ENCODE measurements at regions not wholly inside any gene's neighbourhood (a gene's known extent, or its start where the extent isn't known, plus 50 kb on each side); places are given as distances from the start of the nearest gene placed in this dataset.

DNA sequence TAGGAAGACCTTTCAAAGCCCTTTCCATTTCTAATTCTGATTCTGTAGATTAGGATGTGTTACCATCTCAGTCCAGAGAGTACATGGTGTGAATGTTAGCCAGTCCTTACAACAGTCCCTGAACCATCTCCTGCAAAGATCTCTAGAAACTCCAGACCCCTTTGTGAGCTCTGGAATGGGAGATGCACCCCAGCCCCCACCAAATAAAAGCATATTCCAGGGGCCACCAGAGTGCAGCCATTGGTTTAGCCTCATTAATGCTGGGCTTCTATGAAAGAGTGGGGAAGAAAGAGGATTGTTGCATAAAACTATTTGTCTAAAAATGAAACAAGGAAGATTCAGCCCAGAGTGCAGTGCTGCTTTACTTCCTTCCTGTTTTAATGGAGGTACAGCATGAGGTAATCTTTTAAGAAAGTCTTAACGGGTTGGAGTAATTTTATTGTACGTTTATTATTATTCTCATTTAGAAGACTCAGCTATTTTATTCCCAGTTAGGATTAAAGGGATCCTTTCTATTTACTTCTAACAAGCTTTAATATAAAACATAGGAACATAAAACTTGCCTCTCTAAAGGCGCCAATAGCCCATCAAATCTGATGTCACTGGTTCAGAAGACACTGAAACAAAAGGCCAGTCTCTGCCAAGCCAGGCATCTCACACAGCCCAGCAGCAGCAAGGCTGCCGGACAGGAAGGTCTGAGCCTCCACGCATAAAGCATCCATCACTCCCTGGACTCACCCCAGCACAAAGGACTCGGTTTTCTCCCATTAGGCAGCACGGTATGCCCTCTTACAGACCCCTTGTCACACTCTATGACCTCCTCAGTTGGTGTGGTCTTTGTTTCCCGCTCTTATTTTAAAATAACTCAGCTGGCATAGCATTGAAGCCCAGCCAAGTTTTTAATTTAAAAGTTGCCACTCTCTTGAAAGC is 203.9 kb upstream of the BLID start:
- ChIA-PET POLR2A (ENCODE audit: unreplicated experiment) (no interaction called here), CTCF (no interaction called here)
- Histone ChIP-seq H2AFZ (ENCODE audit: low read length) (no peak overlapping the region), H3K36me3 (ENCODE audit: low read depth, low read length) (no peaks in the 10 kb centered on the region), H4K20me1 (ENCODE audit: low read length) (no peaks in the 10 kb centered on the region), H3F3A (ENCODE audit: low read length, unreplicated experiment) (no peaks in the 10 kb centered on the region), H3K4me1 (ENCODE audit: insufficient read depth, low read length) (no peaks in the 10 kb centered on the region), H3K27ac (ENCODE audit: low read length) (no peak overlapping the region), H3K4me3 (ENCODE audit: low read length) (no peak overlapping the region), H3K9ac (ENCODE audit: low read length) (no peak overlapping the region), H3K9me3 (ENCODE audit: low read length) (no peaks in the 10 kb centered on the region), H3K9me2 (replicated peaks; ENCODE audit: low read length) (no peaks in the 10 kb centered on the region), H3K4me2 (ENCODE audit: low read length) (no peak overlapping the region), H3K27me3 (ENCODE audit: low read length) (peaks cover 100% of the 10 kb centered on the region), H3K79me2 (ENCODE audit: low read length) (no peaks in the 10 kb centered on the region)
- TF ChIP-seq EZH2phosphoT487 (IDR thresholded peaks at IDR 0.05; ENCODE audit: borderline replicate concordance, low read length) (no peak), EZH2 (IDR thresholded peaks at IDR 0.05; ENCODE audit: low read length, unreplicated experiment) (no peak)
- ATAC-seq (no peak), DNase-seq (no peak)
- BruUV-seq (replicated peaks) = no TSS peak
- intact Hi-C loops (cut with micrococcal nuclease) = no loop called here

GRCh38 chr11:122319085-122319484 is 203.1 kb upstream of the BLID start:
- no peak overlapping the region for H3K9ac ChIP-seq (ENCODE audit: low read length)
- TF ChIP-seq EZH2 (IDR thresholded peaks at IDR 0.05; ENCODE audit: low read length, unreplicated experiment) = no peak
- TF ChIP-seq, protein P1, sequence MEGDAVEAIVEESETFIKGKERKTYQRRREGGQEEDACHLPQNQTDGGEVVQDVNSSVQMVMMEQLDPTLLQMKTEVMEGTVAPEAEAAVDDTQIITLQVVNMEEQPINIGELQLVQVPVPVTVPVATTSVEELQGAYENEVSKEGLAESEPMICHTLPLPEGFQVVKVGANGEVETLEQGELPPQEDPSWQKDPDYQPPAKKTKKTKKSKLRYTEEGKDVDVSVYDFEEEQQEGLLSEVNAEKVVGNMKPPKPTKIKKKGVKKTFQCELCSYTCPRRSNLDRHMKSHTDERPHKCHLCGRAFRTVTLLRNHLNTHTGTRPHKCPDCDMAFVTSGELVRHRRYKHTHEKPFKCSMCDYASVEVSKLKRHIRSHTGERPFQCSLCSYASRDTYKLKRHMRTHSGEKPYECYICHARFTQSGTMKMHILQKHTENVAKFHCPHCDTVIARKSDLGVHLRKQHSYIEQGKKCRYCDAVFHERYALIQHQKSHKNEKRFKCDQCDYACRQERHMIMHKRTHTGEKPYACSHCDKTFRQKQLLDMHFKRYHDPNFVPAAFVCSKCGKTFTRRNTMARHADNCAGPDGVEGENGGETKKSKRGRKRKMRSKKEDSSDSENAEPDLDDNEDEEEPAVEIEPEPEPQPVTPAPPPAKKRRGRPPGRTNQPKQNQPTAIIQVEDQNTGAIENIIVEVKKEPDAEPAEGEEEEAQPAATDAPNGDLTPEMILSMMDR (conservative IDR thresholded peaks at IDR 0.05; ENCODE audit: low read depth, low read length) = no peak
- no peak for TF ChIP-seq EZH2phosphoT487 (IDR thresholded peaks at IDR 0.05; ENCODE audit: borderline replicate concordance, low read length)
- H3K27ac ChIP-seq (ENCODE audit: low read length) = no peak overlapping the region
- CTCF ChIA-PET = no interaction called here
- H2AFZ ChIP-seq (ENCODE audit: low read length) = no peak overlapping the region
- no peaks in the 10 kb centered on the region for H3K79me2 ChIP-seq (ENCODE audit: low read length)
- H3K9me3 ChIP-seq (ENCODE audit: low read length) = no peaks in the 10 kb centered on the region
- H4K20me1 ChIP-seq (ENCODE audit: low read length) = no peaks in the 10 kb centered on the region
- intact Hi-C loops (cut with micrococcal nuclease) = no loop called here
- BruUV-seq (replicated peaks) = no TSS peak
- POLR2A ChIA-PET (ENCODE audit: unreplicated experiment) = no interaction called here
- no peaks in the 10 kb centered on the region for H3K9me2 ChIP-seq (replicated peaks; ENCODE audit: low read length)
- H3K4me1 ChIP-seq (ENCODE audit: insufficient read depth, low read length) = no peaks in the 10 kb centered on the region
- no peaks in the 10 kb centered on the region for H3K36me3 ChIP-seq (ENCODE audit: low read depth, low read length)
- DNase-seq = no peak
- no peaks in the 10 kb centered on the region for H3F3A ChIP-seq (ENCODE audit: low read length, unreplicated experiment)
- peaks cover 99% of the 10 kb centered on the region for H3K27me3 ChIP-seq (ENCODE audit: low read length)
- no peak for ATAC-seq
- H3K4me2 ChIP-seq (ENCODE audit: low read length) = no peak overlapping the region
- H3K4me3 ChIP-seq (ENCODE audit: low read length) = no peak overlapping the region

- TF ChIP-seq, protein P1 (conservative IDR thresholded peaks at IDR 0.05; ENCODE audit: low read depth, low read length) = no peak
- no peak for TF ChIP-seq EZH2 (IDR thresholded peaks at IDR 0.05; ENCODE audit: low read length, unreplicated experiment)
- no peak for TF ChIP-seq EZH2phosphoT487 (IDR thresholded peaks at IDR 0.05; ENCODE audit: borderline replicate concordance, low read length)
- no peak overlapping the region for H3K27ac ChIP-seq (ENCODE audit: low read length)
- H3K9ac ChIP-seq (ENCODE audit: low read length) = no peak overlapping the region
- H3K79me2 ChIP-seq (ENCODE audit: low read length) = no peaks in the 10 kb centered on the region
- no TSS peak for BruUV-seq (replicated peaks)
- no peaks in the 10 kb centered on the region for H4K20me1 ChIP-seq (ENCODE audit: low read length)
- H3K4me1 ChIP-seq (ENCODE audit: insufficient read depth, low read length) = no peaks in the 10 kb centered on the region
- H3F3A ChIP-seq (ENCODE audit: low read length, unreplicated experiment) = no peaks in the 10 kb centered on the region
- ATAC-seq (no peak), DNase-seq (no peak)
- no peaks in the 10 kb centered on the region for H3K9me3 ChIP-seq (ENCODE audit: low read length)
- POLR2A ChIA-PET (ENCODE audit: unreplicated experiment) = no interaction called here
- H3K36me3 ChIP-seq (ENCODE audit: low read depth, low read length) = no peaks in the 10 kb centered on the region
- H3K27me3 ChIP-seq (ENCODE audit: low read length) = peaks cover 99% of the 10 kb centered on the region
- H3K4me3 ChIP-seq (ENCODE audit: low read length) = no peak overlapping the region
- intact Hi-C loops (cut with micrococcal nuclease) = no loop called here
- CTCF ChIA-PET = no interaction called here
- no peak overlapping the region for H3K4me2 ChIP-seq (ENCODE audit: low read length)
- H2AFZ ChIP-seq (ENCODE audit: low read length) = no peak overlapping the region
- H3K9me2 ChIP-seq (replicated peaks; ENCODE audit: low read length) = no peaks in the 10 kb centered on the region
Observed at GRCh38 chr11:122317305-122317704, 201.3 kb upstream of the BLID start.

Data from PC-3 (cell line).